Neutrophil (primary cell): ENCODE measurements at regions not wholly inside any gene's neighbourhood (a gene's known extent, or its start where the extent isn't known, plus 50 kb on each side); places are given as distances from the start of the nearest gene placed in this dataset.

ENCODE experiments used
- H3K27ac ChIP-seq: fragments of 200-600 bp; sonication (generic); 2 replicates; pipeline ENCODE4 v1.5.1; 2016; ENCODE audit warnings: mild to moderate bottlenecking, moderate library complexity
- H3K27me3 ChIP-seq: fragments of 200-600 bp; sonication (generic); 2 replicates; pipeline ENCODE4 v1.6.0; 2016; ENCODE audit warnings: mild to moderate bottlenecking
- H3K36me3 ChIP-seq: fragments of 200-600 bp; sonication (generic); 2 replicates; pipeline ENCODE4 v1.5.1; 2017
- H3K4me1 ChIP-seq, 2 experiments: fragments of 200-600 bp in 1 of 2; sonication (generic) in 1 of 2; 1 replicate in 1 of 2; 2 replicates in 1 of 2; pipeline versions ENCODE4 v1.5.1 to v1.6.1; 2013 to 2016; ENCODE audit warnings: low read depth in 1 of 2, low read length in 1 of 2, mild to moderate bottlenecking in 1 of 2, moderate library complexity in 1 of 2; ENCODE audit not compliant: control insufficient read depth in 1 of 2, insufficient read depth in 1 of 2
- H3K4me3 ChIP-seq, 2 experiments: fragments of 200-600 bp in 1 of 2; sonication (generic) in 1 of 2; 1 replicate in 1 of 2; 2 replicates in 1 of 2; pipeline ENCODE4 v1.5.1; 2013 to 2016; ENCODE audit warnings: low read depth in 1 of 2, low read length in 1 of 2, mild to moderate bottlenecking in 1 of 2, moderate library complexity in 1 of 2
- H3K9me3 ChIP-seq: fragments of 200-600 bp; sonication (generic); 2 replicates; pipeline ENCODE4 v1.5.1; 2016
- CTCF ChIP-seq: fragments of 200-600 bp; sonication (generic); IDR thresholded peaks from 2 replicates; pipeline ENCODE4 v1.5.1; 2016; ENCODE audit warnings: antibody characterized with exemption

DNA sequence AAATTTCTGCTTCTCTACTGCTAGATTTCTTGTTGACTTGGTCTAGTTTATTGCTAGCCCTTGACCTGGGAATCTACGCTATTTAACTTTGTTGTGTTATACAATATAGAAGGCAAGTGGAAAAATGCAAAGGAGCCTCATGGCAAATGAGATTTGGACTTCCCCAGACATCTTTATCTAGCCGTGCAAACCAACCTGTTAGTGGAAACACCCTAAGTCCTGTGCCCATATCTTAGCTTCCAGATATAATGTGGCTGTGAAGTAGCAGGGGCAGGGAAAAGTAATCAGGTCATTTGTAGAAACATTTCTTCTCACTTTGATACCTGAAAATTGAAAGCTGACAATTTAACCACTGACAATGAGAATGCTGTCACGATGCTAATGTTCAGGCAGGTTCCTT lies 90.7 kb upstream of the ATP2B1 start:
- no peak for TF ChIP-seq CTCF
- Histone ChIP-seq H3K36me3 (no peaks in the 10 kb centered on the region), H3K27ac (no peak overlapping the region), H3K27me3 (no peaks in the 10 kb centered on the region), H3K9me3 (no peaks in the 10 kb centered on the region), H3K4me3 (no peak overlapping the region), H3K4me1 (no peaks in the 10 kb centered on the region)

GRCh38 chr12:89797436-89797835 lies 88.8 kb upstream of the ATP2B1 start:
- H3K27me3 ChIP-seq = no peaks in the 10 kb centered on the region
- H3K4me3 ChIP-seq = no peak overlapping the region
- TF ChIP-seq CTCF = no peak
- no peaks in the 10 kb centered on the region for H3K9me3 ChIP-seq
- no peaks in the 10 kb centered on the region for H3K4me1 ChIP-seq
- H3K36me3 ChIP-seq = no peaks in the 10 kb centered on the region
- H3K27ac ChIP-seq = no peak overlapping the region

DNA sequence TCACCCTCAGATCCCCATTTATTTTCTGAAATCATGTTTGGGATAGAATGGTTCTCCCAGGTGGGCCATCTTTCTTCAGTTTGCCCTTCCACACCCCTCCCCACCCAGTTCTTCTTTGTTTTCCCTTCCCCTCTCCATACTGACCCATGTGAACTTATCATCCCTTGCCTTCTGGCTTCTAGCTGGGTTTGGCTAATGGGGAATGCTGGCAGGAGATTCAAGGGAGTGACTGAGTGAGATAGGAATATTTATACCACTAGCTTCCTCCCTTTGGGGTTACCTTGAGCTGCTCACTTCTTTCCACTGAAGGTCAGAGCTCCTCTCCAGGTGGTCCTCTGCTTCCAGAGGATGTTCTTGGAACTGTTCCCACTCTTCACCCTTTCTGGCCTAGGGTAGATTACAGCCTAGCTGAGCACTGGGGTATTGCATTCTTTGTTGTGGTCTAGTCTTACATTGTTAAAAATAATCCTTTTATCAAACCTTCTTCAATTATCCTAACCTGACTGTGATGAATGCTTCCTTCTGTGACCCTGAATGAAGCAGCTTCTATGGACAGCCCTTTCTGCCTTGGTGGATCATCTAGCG lies 88.3 kb upstream of the ATP2B1 start:
- H3K4me1 ChIP-seq = no peaks in the 10 kb centered on the region
- no peak overlapping the region for H3K4me3 ChIP-seq
- H3K27ac ChIP-seq = no peak overlapping the region
- H3K27me3 ChIP-seq = no peaks in the 10 kb centered on the region
- no peaks in the 10 kb centered on the region for H3K36me3 ChIP-seq
- H3K9me3 ChIP-seq = no peaks in the 10 kb centered on the region
- TF ChIP-seq CTCF = no peak

GRCh38 chr12:89793946-89794345 lies 85.3 kb upstream of the ATP2B1 start:
- TF ChIP-seq CTCF = no peak
- H3K27ac ChIP-seq = no peak overlapping the region
- no peak overlapping the region for H3K4me3 ChIP-seq
- H3K27me3 ChIP-seq = no peaks in the 10 kb centered on the region
- peaks cover 18 to 19% of the 10 kb centered on the region in 2 experiments for H3K4me1 ChIP-seq
- H3K9me3 ChIP-seq = no peaks in the 10 kb centered on the region
- no peaks in the 10 kb centered on the region for H3K36me3 ChIP-seq

DNA sequence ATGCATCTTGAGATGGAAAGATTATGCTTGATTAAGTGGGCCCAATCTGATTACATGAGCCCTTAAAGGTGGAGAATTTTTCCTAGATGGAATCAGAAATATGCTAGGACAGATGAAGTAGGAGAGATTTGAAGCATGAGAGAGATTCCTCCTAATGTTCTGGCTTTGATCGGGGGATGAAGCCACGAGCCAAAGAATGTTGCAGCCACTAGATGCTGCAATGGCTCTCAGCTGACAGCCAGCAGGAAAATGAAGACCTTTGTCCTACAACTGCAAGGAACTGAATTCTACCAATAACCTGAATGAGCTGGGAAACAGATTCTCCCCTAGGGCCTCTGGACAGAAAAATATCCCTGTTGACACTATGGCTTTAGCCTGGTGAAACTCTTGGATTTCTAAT lies 82.6 kb upstream of the ATP2B1 start:
- Histone ChIP-seq H3K27ac (peak overlapping the region; percentile 84), H3K9me3 (no peaks in the 10 kb centered on the region), H3K4me1 (peaks cover 19% of the 10 kb centered on the region in 2 experiments), H3K27me3 (no peaks in the 10 kb centered on the region), H3K36me3 (no peaks in the 10 kb centered on the region), H3K4me3 (no peak overlapping the region)
- TF ChIP-seq CTCF = no peak

GRCh38 chr12:89789862-89790261 lies 81.2 kb upstream of the ATP2B1 start:
- Histone ChIP-seq H3K36me3 (no peaks in the 10 kb centered on the region), H3K27ac (peak overlapping the region; percentile 84), H3K4me3 (no peak overlapping the region), H3K4me1 (peaks cover 19% of the 10 kb centered on the region in 2 experiments), H3K9me3 (no peaks in the 10 kb centered on the region), H3K27me3 (no peaks in the 10 kb centered on the region)
- no peak for TF ChIP-seq CTCF
